Fibroblast of the aortic adventitia (primary cell): ENCODE measurements at regions not wholly inside any gene's neighbourhood (a gene's known extent, or its start where the extent isn't known, plus 50 kb on each side); places are given as distances from the start of the nearest gene placed in this dataset.

Source experiments
- DNase-seq: peaks from one replicate; pipeline ENCODE4 v3.0.0-alpha.2; 2010; ENCODE audit warnings: low read depth
- H3K4me3 ChIP-seq: 2 replicates; pipeline ENCODE4 v1.5.1; 2011; ENCODE audit warnings: low read depth, mild to moderate bottlenecking, control low read depth, low read length, moderate library complexity
- CTCF ChIP-seq: IDR thresholded peaks from 2 replicates; pipeline ENCODE4 v1.5.1; 2011; ENCODE audit warnings: mild to moderate bottlenecking, low read length, control low read depth, inconsistent platforms; ENCODE audit not compliant: insufficient read depth

GRCh38 chr20:53850319-53850718 is 220.1 kb downstream of the BCAS1 start:
- H3K4me3 ChIP-seq: no peak overlapping the region
- no peak for TF ChIP-seq CTCF
- DNase-seq: no peak

GRCh38 chr20:53849471-53850059 is 220.8 kb downstream of the BCAS1 start:
- no peak for DNase-seq
- H3K4me3 ChIP-seq: no peak overlapping the region
- no peak for TF ChIP-seq CTCF

GRCh38 chr20:53848304-53848703 is 222.1 kb downstream of the BCAS1 start:
- TF ChIP-seq CTCF: no peak
- H3K4me3 ChIP-seq: no peak overlapping the region
- DNase-seq: no peak

- no peak for DNase-seq
- no peak overlapping the region for H3K4me3 ChIP-seq
- TF ChIP-seq CTCF: no peak
Measured at GRCh38 chr20:53847837-53848170, 222.6 kb downstream of the BCAS1 start.

GRCh38 chr20:53847139-53847836 is 223.1 kb downstream of the BCAS1 start:
- no peak overlapping the region for H3K4me3 ChIP-seq
- no peak for TF ChIP-seq CTCF
- no peak for DNase-seq

GRCh38 chr20:53846640-53847039 is 223.8 kb downstream of the BCAS1 start:
- TF ChIP-seq CTCF: no peak
- no peak for DNase-seq
- no peak overlapping the region for H3K4me3 ChIP-seq

GRCh38 chr20:53845980-53846379 is 224.4 kb downstream of the BCAS1 start:
- TF ChIP-seq CTCF: no peak
- DNase-seq: no peak
- H3K4me3 ChIP-seq: no peak overlapping the region
